Caco-2 (cell line): ENCODE measurements at regions not wholly inside any gene's neighbourhood (a gene's known extent, or its start where the extent isn't known, plus 50 kb on each side); places are given as distances from the start of the nearest gene placed in this dataset.

Experiments used
- BruUV-seq: library from RNA; stranded (reverse); fragments of 400-500 nt; replicated peaks from 2 replicates; lab custom pipeline; 2021; lab: Mats Ljungman, UMichigan
- CTCF ChIA-PET: fragments of 300-600 bp; sonication (Branson Sonifier 250); formaldehyde crosslinking; loops from one replicate; lab custom pipeline; 2022; ENCODE audit warnings: antibody characterized with exemption; lab: Charles Lee
- POLR2A ChIA-PET: fragments of 300-600 bp; sonication (Branson Sonifier 250); formaldehyde crosslinking; loops from one replicate; lab custom pipeline; 2022; ENCODE audit warnings: antibody characterized with exemption; lab: Charles Lee
- DNase-seq, 2 experiments: peaks; one replicate each; pipeline versions ENCODE4 v3.0.0 to v3.0.0-alpha.2; 2020 to 2022
- H3K27me3 ChIP-seq: replicated peaks from 2 replicates; pipeline ENCODE4 v1.6.0; 2011; ENCODE audit warnings: low read length; ENCODE audit not compliant: control insufficient read depth, insufficient read depth
- H3K36me3 ChIP-seq: 2 replicates; pipeline ENCODE4 v1.5.1; 2011; ENCODE audit warnings: low read length; ENCODE audit not compliant: control insufficient read depth, insufficient read depth
- H3K4me1 ChIP-seq: fragments of 250-450 bp; sonication (Bioruptor Pico); 2 replicates; pipeline ENCODE4 v1.5.1; 2020; ENCODE audit warnings: mild to moderate bottlenecking
- H3K4me3 ChIP-seq: 2 replicates; pipeline ENCODE4 v1.5.1; 2011; ENCODE audit warnings: low read depth, mild to moderate bottlenecking, control low read depth, low read length
- H3K9me3 ChIP-seq: fragments of 250-450 bp; sonication (Bioruptor Pico); 2 replicates; pipeline ENCODE4 v1.5.1; 2020; ENCODE audit warnings: mild to moderate bottlenecking, moderate library complexity
- H3K27ac Mint-ChIP-seq: one replicate; pipeline ENCODE4 v1.8.0; 2022; ENCODE audit warnings: mixed read lengths; ENCODE audit not compliant: unreplicated experiment
- H3K27me3 Mint-ChIP-seq: one replicate; pipeline ENCODE4 v1.8.0; 2022; ENCODE audit warnings: mixed read lengths; ENCODE audit not compliant: insufficient read depth, unreplicated experiment
- H3K36me3 Mint-ChIP-seq: one replicate; pipeline ENCODE4 v1.8.0; 2022; ENCODE audit warnings: mild to moderate bottlenecking, mixed read lengths; ENCODE audit not compliant: insufficient read depth, unreplicated experiment
- H3K4me1 Mint-ChIP-seq: one replicate; pipeline ENCODE4 v1.8.0; 2022; ENCODE audit warnings: low read depth, mixed read lengths; ENCODE audit not compliant: unreplicated experiment
- H3K4me3 Mint-ChIP-seq: one replicate; pipeline ENCODE4 v1.8.0; 2022; ENCODE audit warnings: mild to moderate bottlenecking, moderate library complexity, mixed read lengths; ENCODE audit not compliant: unreplicated experiment
- H3K9me3 Mint-ChIP-seq: one replicate; pipeline ENCODE4 v1.8.0; 2022; ENCODE audit warnings: mixed read lengths; ENCODE audit not compliant: unreplicated experiment
- CTCF ChIP-seq, 2 experiments: fragments of 200-600 bp in 1 of 2; IDR thresholded peaks; 1 replicate in 1 of 2; 2 replicates in 1 of 2; pipeline versions ENCODE4 v1.5.1 to v1.8.0; 2011 to 2022; ENCODE audit warnings: antibody characterized with exemption in 1 of 2, control low read depth in 1 of 2, inconsistent platforms in 1 of 2, low read depth in 1 of 2, low read length in 1 of 2, mild to moderate bottlenecking in 1 of 2, moderate library complexity in 1 of 2; ENCODE audit not compliant: insufficient read depth in 1 of 2, severe bottlenecking in 1 of 2, unreplicated experiment in 1 of 2
- intact Hi-C: fragments of 100-400 bp; cut with micrococcal nuclease; formaldehyde crosslinking; loops from one replicate; pipeline ENCODE4 v1.10.0; 2022; ENCODE audit not compliant: unreplicated experiment

GRCh38 chr6:99789767-99790166 lies 183.1 kb downstream of the PRDM13 start:
- intact Hi-C loops: no loop called here

GRCh38 chr6:99790679-99791078 lies 184.0 kb downstream of the PRDM13 start:
- Mint-ChIP-seq H3K4me1 (no peaks in the 10 kb centered on the region), H3K27ac (no peak overlapping the region), H3K9me3 (no peaks in the 10 kb centered on the region), H3K27me3 (peaks cover 34% of the 10 kb centered on the region), H3K4me3 (no peak overlapping the region), H3K36me3 (no peaks in the 10 kb centered on the region)
- ChIA-PET POLR2A (no interaction called here), CTCF (no interaction called here)
- no peaks in the 10 kb centered on the region for H3K36me3 ChIP-seq
- H3K4me1 ChIP-seq: no peaks in the 10 kb centered on the region
- no peaks in the 10 kb centered on the region for H3K27me3 ChIP-seq
- no peaks in the 10 kb centered on the region for H3K9me3 ChIP-seq
- no peak for DNase-seq
- no peak overlapping the region for H3K4me3 ChIP-seq
- intact Hi-C loops: no loop called here
- BruUV-seq: no TSS peak
- peak; percentile 7 to 16 for TF ChIP-seq CTCF (IDR thresholded peaks at IDR 0.05; ENCODE audit: insufficient read depth in 1 of 2, low read depth in 1 of 2, low read length in 1 of 2, severe bottlenecking in 1 of 2, unreplicated experiment in 1 of 2)

More at GRCh38 chr6:99789767-99790166, 183.1 kb downstream of the PRDM13 start:
- POLR2A ChIA-PET: no interaction called here
- no peak for DNase-seq
- BruUV-seq: no TSS peak
- Mint-ChIP-seq H3K27me3 (peaks cover 30% of the 10 kb centered on the region), H3K27ac (no peak overlapping the region), H3K4me1 (no peaks in the 10 kb centered on the region), H3K9me3 (no peaks in the 10 kb centered on the region), H3K36me3 (no peaks in the 10 kb centered on the region), H3K4me3 (no peak overlapping the region)
- Histone ChIP-seq H3K9me3 (no peaks in the 10 kb centered on the region), H3K27me3 (no peaks in the 10 kb centered on the region), H3K4me1 (no peaks in the 10 kb centered on the region), H3K4me3 (no peak overlapping the region), H3K36me3 (no peaks in the 10 kb centered on the region)
- CTCF ChIA-PET: no interaction called here
- no peak for TF ChIP-seq CTCF (IDR thresholded peaks at IDR 0.05; ENCODE audit: insufficient read depth in 1 of 2, low read depth in 1 of 2, low read length in 1 of 2, severe bottlenecking in 1 of 2, unreplicated experiment in 1 of 2)

- H3K36me3 ChIP-seq: no peaks in the 10 kb centered on the region
- no peak for TF ChIP-seq CTCF (IDR thresholded peaks at IDR 0.05; ENCODE audit: insufficient read depth in 1 of 2, low read depth in 1 of 2, low read length in 1 of 2, severe bottlenecking in 1 of 2, unreplicated experiment in 1 of 2)
- H3K36me3 Mint-ChIP-seq: no peaks in the 10 kb centered on the region
- no peak overlapping the region for H3K27ac Mint-ChIP-seq
- no peaks in the 10 kb centered on the region for H3K27me3 Mint-ChIP-seq
- no peak overlapping the region for H3K4me3 ChIP-seq
- BruUV-seq: no TSS peak
- intact Hi-C loops: no loop called here
- no peaks in the 10 kb centered on the region for H3K4me1 ChIP-seq
- no peaks in the 10 kb centered on the region for H3K4me1 Mint-ChIP-seq
- H3K9me3 Mint-ChIP-seq: no peaks in the 10 kb centered on the region
- no peak for DNase-seq
- no peaks in the 10 kb centered on the region; the same call in 1 of the 2 replicates for H3K27me3 ChIP-seq
- CTCF ChIA-PET: no interaction called here
- H3K9me3 ChIP-seq: no peaks in the 10 kb centered on the region
- no peak overlapping the region for H3K4me3 Mint-ChIP-seq
- POLR2A ChIA-PET: no interaction called here
Measured at GRCh38 chr6:99801805-99802204, 192.2 kb downstream of the MCHR2 start.
